Anterior cingulate cortex (tissue), 58 donors: ENCODE measurements at regions not wholly inside any gene's neighbourhood (a gene's known extent, or its start where the extent isn't known, plus 50 kb on each side); places are given as distances from the start of the nearest gene placed in this dataset.
"Not testable (repeated sequence)": the region's sequence is repeated elsewhere in the genome, so short reads cannot be mapped to it uniquely, and the experiment has no call there.

Experiments
- DNase-seq, 58 donors: peaks; one replicate each; lab custom pipeline; 2025; lab: John Stamatoyannopoulos, UW

DNA sequence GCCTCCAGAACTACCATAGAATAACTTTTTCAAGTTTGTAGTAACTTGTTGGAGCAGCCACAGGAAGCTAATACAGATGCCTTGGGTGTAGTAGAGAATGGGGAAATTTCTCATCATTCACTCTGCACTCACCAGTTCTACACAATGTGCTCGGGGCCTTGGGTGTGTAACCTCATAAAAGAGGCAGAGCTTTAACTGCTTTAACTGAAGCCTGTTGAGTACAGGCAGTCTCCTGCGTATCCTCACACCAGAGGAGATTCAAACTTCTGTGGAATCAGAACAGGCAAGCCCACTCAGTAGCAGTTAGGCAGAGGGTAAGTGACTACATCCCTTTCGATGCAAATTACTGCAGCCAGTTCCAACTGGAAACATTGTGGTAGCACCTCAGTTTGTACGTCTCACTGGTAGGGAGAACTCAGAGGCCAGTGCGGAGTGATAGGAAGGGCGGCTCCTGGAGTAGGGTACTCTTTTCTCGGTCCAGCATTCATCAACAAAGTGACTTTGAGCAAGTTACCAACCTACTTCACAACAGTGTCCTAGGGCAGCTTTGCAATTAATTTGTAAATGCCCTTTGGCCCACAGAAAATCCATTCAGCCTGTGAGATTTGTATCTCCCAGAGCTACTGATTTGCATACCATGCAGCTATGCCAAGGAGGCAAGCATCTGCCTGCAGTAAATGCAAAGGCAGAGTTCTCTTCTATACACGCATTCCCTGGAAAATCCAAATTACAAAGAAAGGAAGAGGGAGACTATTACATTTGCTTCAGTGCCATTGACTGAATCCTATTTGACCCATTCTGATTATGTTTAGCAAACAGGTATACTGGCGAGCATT lies 904.3 kb downstream of the DIAPH3 start:
- DNase-seq: no peak

GRCh38 chr13:59261928-59262488 lies 901.7 kb downstream of the DIAPH3 start:
- peak in 1 of 58 donors; percentile 6 for DNase-seq

- no peak for DNase-seq
Observed at GRCh38 chr13:59263531-59263930, 900.2 kb downstream of the DIAPH3 start.

DNA sequence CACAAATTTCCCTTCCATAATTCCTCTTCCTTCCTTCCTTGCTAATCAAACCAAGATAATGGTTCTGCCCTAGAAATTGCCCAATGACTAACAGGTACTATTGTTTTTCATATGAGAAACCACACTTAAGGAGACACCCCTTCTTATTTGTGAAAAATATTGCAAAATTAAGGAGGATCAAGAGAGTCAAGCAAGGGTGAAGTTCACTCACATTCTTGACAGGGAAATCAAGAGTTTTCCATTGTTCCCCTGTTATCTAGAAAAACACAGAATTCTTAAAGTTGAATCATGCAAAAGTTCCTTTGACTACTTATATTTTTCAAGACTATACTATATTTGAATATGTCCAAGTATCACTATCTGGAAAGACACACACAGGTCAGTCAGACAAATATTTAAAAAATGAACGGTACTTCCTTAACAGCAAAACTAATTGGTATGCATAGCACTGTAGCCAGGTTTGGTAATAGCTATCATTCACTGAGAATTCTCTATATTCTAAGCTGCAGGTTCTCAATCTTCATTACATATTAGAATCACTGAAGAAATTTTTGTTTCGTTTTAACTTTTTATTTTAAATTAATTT lies 897.2 kb downstream of the DIAPH3 start:
- DNase-seq: no peak

DNA sequence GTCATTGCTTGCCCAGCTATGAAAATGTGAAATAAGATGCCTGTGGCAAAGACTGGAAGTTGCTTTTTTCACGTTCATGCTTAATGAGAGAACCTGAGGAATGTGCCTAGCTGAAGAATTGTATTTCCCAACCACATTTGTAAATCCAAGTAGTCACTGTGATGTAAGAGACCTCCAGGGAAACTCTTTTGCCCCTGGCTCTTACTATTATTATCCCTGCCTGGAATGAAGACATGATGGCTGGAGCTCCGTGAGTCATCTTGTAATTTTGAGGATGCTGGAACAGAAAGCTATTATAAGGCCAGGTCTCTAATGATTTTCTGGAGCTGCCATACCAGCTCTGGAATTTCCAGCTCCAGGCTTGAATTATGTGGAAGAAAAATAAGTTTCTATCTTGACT lies 894.3 kb downstream of the DIAPH3 start:
- no peak for DNase-seq

DNA sequence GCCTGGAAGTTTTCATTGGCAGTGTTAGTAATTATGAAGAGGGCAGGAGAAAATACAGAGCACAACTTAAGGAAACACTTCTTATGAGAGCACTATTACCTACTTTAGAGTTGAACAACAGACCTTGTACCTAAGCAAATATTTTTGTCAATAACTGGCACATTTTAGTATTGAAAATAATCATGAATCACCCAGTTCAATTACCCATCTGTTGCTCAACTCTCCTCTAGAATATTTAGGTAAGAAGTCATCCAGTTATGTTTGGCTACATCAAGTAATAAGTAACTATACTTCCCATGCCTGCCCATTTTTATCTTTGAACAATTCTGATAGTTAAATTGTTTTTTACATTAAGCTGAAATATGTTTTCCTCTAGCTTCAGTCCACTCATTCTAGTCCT lies 893.4 kb downstream of the DIAPH3 start:
- DNase-seq: no peak

DNA sequence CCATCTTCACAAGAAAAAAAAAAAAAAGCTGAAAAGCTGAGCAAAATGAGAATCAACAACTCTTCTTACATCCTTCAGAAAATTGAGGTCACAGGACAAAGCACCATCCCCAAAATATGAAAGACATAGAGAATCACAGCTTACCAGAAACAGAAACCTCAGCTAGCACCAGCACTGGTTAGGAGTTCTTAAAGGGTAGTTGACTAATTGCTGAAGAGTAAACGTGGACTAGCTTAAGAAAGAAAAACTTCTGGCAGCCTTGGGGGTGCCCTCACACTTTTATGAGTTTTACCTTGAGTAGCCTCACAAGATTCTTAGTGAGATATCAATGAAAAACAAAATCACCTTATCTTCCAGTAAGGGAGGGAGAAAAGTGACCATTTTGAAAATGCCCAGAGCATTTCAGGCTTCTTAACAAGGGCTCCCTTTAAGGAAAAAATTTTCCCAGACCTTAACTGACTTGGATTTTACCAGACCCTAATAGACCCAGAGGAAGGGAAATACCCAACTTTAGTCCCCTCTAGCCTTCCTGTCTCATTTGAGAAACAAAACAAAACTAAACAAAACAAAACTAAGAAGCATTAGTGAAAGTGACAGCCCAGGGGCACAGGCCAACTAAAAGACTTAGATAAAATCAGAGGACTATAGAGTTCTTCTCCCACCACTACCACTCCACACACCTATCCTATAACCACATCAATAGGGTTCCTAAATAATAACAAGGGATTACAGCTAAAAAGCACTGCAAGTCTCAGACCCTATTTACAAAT lies 888.6 kb downstream of the DIAPH3 start:
- DNase-seq: no peak

DNA sequence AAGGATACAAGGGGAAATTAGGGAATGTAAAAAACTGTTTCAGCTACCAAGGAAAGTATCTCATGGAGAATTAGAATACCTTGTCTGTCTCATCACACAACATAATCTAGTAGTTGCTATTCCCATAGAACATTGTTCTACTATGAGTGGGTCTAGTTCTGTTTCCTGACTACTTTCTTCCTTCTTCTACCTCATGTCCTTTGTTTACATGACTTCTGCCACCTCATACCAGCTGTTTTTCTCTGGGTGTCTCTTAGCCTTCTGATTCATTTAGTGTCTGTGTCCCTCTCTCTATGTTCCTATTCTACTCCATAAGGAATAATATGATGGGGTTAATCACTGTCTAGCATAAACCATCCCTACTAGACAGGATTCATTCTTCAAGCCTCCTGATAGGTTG lies 887.3 kb downstream of the DIAPH3 start:
- DNase-seq: no peak

- no peak for DNase-seq
Observed at GRCh38 chr13:59277106-59277505, 886.6 kb downstream of the DIAPH3 start.

GRCh38 chr13:59279028-59279427 lies 884.7 kb downstream of the DIAPH3 start:
- no peak for DNase-seq

- no peak for DNase-seq
Observed at GRCh38 chr13:59279576-59279975, 884.2 kb downstream of the DIAPH3 start.

GRCh38 chr13:59280297-59280696 lies 883.4 kb downstream of the DIAPH3 start:
- no peak for DNase-seq

GRCh38 chr13:59281453-59281852 lies 882.3 kb downstream of the DIAPH3 start:
- no peak for DNase-seq

DNA sequence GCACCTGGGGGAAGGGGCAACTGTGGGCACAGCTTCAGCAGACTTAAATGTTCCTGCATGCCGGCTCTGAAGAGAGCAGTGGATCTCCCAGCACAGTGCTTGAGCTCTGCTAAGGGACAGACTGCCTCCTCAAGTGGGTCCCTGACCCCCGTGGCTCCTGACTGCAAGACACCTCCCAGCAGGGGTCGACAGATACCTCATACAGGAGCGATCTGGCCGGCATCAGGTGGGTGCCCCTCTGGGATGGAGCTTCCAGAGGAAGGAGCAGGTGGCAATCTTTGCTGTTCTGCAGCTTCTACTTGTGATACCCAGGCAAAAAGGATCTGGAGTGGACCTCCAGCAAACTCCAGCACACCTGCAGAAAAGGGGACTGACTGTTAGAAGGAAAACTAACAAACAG lies 871.5 kb downstream of the DIAPH3 start:
- DNase-seq: not testable (repeated sequence)

DNA sequence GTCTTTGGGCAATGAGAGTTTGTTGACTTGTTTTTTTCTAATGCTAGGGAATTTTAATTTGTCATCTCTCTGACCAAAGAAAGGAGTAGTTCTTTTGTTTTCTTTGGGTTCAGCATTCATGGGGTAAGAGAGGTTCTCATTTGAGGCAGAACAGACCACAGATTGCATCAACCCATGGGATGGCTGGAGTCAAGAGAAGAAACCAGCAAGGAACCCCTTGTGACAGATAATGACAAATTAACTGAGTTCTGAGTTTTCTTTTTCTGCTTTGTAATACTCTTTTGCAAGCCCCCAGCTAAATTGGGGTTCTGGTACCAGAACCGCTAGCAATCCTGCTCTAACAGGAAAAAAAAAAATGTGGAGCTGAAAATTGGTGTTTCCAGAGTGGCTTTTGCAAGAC lies 864.1 kb downstream of the DIAPH3 start:
- DNase-seq: no peak

DNA sequence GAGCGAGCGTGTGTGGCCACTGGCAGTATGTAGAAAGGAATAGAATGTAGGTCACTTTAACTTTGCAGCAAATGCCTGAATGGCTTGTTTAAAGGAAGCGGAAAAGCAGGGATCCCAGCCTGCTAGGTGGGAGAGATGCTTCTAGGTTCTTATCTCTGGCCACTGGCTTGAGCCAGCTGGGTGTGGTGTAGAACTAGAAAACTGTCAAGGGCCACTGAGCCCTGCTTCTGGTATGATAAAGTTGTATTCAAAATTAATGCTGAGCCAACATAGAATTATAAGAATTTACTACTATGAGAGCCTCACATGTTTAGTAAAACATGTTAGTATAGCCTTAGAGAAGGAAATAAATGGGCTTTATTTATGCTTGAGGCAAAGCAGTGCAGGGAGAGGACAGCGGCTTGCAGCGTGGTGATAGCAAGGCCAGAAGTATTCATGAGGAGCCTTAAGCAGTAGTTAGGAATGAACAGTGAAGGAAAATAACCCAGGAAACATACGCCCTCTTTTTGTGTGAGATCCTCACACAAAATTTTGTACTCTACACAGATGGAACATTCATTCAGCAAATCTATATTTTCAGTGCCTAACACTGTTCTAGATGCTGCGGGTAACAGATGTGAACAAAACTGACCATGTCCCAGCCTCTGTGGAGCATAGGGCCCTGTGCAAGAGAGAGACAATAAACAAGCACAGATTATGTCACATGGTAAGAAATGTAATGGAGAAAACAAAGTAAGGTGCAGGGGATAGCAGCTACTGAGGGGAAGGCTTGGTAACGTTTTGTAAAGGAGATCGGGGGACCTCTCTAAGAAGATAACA lies 863.2 kb downstream of the DIAPH3 start:
- DNase-seq: no peak

GRCh38 chr13:59301174-59301567 lies 862.6 kb downstream of the DIAPH3 start:
- no peak for DNase-seq

- DNase-seq: no peak
Observed at GRCh38 chr13:59303433-59303832, 860.3 kb downstream of the DIAPH3 start.

- no peak for DNase-seq
Observed at GRCh38 chr13:59304596-59304995, 859.1 kb downstream of the DIAPH3 start.

DNA sequence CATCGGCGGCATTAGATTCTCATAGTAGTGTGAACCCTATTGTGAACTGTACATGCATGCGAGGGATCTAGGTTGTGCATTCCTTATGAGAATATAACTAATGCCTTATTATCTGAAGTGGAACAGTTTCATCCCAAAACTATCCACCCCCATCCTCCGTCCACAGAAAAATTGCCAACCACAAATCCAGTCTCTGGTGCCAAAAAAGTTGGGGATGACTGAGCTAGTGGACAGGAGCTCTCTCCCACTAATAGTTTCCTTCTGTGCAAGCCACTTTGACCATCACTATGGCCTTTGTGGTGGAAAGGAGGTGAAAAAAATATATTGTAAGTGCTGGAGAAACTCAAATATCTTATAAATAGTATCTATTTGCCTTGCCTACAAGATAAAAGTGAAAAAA lies 857.8 kb downstream of the DIAPH3 start:
- no peak for DNase-seq
